GM11168 (cell line): ENCODE measurements at regions not wholly inside any gene's neighbourhood (a gene's known extent, or its start where the extent isn't known, plus 50 kb on each side); places are given as distances from the start of the nearest gene placed in this dataset.

ENCODE experiments used
- in situ Hi-C: fragments of 300-500 bp; cut with MboI; formaldehyde crosslinking; loops from one replicate; pipeline ENCODE4 v1.12.0; 2022; ENCODE audit warnings: low sequenced_read_pairs; ENCODE audit not compliant: unreplicated experiment

DNA sequence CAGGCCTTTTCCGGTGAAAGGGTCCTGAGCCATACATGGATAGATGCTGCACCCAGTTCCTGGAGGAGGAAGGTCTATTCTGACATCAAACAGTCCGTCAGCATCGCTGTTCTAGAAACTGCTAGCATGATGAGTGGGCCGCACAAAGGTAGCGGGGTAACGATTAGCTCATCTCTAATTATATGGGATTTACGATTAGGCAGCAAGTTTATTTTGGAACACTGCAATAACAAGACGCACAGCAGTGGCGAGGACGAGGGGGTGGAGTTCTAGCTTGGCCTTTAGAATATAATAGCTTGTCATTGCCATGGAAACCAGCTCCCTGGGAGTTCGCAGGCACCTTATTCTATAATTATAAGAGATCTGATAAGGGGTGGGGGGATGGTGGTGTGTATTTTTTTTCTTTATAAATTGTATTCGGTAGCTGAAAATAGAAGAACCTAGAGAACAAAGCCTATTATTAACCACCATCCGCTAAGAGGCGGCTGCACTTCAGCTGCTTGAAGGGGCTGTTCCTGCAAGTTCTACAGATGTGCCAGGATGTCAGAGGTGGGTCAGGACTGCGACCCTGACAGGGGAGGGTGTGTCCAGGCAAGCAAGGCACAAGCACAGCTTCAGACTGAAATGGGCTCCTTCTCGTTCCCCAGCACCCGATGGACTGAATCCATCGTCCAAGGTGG, 311.0 kb downstream of the AGTPBP1 start:
- in situ Hi-C loops: no loop called here

- in situ Hi-C loops: no loop called here
These were observed 313.5 kb downstream of the AGTPBP1 start for GRCh38 chr9:85428230-85428629.

GRCh38 chr9:85427772-85428171, 314.0 kb downstream of the AGTPBP1 start:
- in situ Hi-C loops: no loop called here

DNA sequence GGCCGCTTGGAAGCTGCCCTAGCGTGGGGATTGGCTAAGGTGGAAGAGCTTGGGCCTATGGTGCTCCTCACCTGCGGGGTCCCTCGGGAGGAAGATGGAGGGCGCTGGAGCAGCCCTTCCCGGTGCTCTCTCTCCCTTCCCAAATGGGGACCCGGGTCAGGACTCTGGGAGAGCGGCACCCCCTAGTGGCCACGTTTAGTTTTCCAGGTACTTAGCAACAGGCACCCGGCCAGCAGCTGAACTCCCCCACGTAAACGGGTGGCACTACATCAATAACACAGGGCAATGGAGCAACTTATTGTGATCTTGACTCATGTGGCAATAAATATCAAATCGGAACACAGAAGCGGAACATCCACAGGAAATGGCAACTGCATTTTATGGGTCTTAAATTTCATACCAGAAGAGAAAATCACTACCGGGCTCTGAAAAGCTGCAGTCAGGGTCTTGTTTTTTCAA, 316.6 kb downstream of the AGTPBP1 start:
- in situ Hi-C loops: no loop called here

DNA sequence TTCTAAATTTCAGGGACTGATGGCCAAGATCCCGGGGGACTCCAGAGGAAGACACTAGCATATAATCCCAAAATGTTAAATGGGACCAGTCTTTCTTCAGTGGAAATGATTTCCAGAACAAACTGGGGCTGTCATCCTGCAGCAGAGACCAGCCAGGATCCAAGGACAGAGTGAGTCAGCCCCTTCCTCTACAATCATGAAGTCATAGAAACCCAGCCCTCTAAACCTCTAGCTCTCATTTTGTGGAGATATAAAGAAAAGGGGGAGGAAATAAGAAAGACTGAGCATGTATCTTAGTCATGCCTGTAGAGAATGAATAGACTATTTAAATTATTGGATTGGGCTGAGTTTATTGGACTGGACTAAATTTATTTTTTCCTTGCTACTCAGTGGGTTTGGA, 318.3 kb downstream of the AGTPBP1 start:
- in situ Hi-C loops: no loop called here

DNA sequence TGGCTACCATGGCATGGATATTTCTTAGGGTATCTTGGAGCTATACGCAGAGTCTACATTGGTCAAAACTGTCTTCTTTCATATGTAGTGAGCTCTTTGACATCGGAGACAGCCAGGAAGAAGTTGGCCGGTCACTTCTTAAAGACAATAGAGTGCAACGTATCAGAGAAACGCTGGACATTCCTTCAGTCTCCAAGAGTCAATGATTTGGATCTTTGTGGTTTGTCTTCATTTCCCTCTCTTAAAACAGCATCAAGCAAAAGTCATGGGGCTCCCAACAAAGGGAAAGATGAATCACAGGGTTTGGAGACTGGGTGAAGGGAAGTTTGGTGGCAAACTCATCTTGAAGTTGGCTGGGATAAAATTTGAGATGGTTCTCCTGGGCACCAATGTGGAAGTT, 320.1 kb downstream of the AGTPBP1 start:
- in situ Hi-C loops: no loop called here

DNA sequence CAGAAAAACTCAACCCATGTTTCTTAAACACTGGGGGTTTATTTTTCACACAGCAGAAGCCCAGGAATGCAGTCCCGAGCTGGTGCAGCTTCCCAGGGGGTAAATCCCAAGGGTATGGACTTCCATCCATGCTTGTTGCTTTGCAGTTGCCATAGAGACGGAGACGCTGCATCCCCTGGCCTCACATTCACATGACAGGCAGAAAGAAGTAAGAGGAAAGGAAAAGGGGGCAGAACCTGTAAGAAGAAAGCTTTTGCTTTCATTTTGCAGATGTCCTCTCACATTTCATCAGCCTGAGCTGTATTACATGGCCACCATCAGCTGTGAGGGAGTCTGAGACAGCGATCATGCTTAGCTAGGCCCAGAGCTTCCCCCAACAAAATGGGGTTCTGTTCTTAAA, 321.0 kb downstream of the AGTPBP1 start:
- in situ Hi-C loops: no loop called here

GRCh38 chr9:85417674-85418073, 324.1 kb downstream of the AGTPBP1 start:
- in situ Hi-C loops: no loop called here

GRCh38 chr9:85416715-85417114, 325.0 kb downstream of the AGTPBP1 start:
- in situ Hi-C loops: no loop called here

- in situ Hi-C loops: no loop called here
These were observed 327.4 kb downstream of the AGTPBP1 start for GRCh38 chr9:85414390-85414789.

GRCh38 chr9:85408494-85408893, 333.3 kb downstream of the AGTPBP1 start:
- in situ Hi-C loops: no loop called here

GRCh38 chr9:85405566-85405950, 336.2 kb downstream of the AGTPBP1 start:
- in situ Hi-C loops: no loop called here

DNA sequence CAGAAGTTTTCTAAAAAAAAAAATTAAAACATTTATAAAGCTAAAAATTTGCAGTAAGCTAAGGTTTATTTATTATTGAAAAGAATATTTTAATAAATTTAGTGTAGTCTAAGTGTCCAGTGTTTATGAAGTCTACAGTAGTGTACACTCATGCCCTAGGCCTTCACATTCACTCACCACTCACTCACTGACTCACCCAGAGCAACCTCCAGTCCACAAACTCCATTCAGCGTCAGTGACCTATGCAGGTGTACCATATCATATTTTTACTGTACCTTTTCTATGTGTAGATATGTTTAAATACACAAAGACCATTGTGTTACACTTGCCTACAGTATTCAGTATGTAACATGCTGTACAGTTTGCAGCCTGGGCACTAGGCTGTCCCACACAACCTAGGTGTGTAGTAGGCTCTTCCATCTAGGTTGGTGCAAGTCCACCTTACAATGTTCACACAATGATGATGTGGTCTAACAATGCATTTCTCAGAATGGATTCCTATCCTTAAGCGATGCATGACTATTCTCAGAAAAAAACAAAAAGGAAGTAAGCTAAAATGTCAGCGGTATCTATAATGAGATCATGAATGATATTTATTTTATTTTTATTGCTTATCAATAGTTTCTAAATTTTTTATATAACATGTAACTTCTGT, 336.7 kb downstream of the AGTPBP1 start:
- in situ Hi-C loops: no loop called here

GRCh38 chr9:85402551-85402950, 339.2 kb downstream of the AGTPBP1 start:
- in situ Hi-C loops: no loop called here

DNA sequence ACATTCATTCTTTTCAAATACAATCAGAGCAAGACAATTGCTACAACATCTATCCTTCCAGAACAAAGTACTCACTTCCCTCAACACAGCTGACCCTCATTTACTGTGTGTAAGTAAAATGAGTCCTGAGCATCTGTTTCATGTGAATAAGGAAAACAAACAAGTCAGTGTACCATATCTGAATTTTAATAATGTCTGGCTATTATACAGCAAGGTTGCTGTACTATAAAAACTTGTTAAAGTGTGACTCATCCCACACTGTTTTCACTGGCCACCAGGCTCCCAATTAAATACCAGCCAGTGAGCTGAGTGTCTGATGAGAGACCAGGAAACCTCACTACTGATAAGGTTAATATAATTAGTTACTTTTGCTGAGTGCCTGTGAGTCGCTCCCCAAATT, 339.8 kb downstream of the AGTPBP1 start:
- in situ Hi-C loops: no loop called here

GRCh38 chr9:85397005-85397404, 344.7 kb downstream of the AGTPBP1 start:
- in situ Hi-C loops: no loop called here

GRCh38 chr9:85392260-85392659, 349.5 kb downstream of the AGTPBP1 start:
- in situ Hi-C loops: no loop called here

DNA sequence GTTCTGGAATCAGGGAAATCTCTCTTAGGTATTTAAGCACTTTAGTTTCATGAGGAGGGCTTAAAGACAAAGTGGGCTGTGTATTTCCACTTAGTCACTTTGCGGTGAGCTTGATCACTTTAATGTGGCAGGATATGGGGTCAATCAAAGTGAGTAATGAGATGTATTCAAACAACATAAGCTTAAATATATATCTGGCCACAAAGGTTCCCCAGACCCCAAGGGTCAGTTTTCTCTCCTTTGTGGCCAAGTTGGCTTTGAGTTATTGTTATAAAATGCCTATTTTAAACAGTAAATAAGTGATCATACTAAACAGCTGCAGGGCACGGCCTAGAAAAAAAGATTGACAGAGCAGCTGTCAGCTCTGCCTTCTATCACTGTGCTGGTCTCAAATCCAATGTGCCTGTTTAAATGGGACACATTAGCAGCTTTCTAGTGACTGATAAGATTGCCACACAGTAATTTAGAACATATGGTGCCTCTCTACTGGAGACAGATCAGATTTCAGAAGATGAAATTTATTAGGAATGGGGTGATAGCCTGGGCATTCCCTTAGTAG, 363.9 kb downstream of the AGTPBP1 start:
- in situ Hi-C loops: no loop called here

GRCh38 chr9:85368781-85369180, 373.0 kb downstream of the AGTPBP1 start:
- in situ Hi-C loops: no loop called here

DNA sequence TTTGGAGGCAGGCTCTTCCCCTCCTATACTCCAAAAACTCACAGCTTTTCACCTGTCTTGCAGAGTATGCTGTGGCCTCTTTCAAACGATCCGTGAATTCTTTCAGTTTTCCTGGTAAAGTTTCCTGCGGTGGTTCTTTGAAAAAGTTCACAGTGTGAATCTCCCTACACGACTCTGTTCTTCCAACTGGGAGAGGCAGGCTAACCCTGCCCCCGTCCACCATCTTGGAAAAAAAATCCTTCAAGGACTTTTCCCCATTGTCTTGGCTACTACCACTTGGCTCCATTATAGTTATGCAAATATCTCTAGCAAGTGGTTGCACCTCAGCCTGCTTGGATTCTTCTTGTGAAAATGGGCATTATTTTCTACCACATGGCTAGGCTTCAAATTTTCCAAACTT, 382.6 kb downstream of the AGTPBP1 start:
- in situ Hi-C loops: no loop called here

GRCh38 chr9:85349046-85349445, 392.7 kb downstream of the AGTPBP1 start:
- in situ Hi-C loops: no loop called here

- in situ Hi-C loops: no loop called here
These were observed 394.2 kb downstream of the AGTPBP1 start for GRCh38 chr9:85347541-85347940.
